ENCODE measurements at regions not wholly inside any gene's neighbourhood (a gene's known extent, or its start where the extent isn't known, plus 50 kb on each side); places are given as distances from the start of the nearest gene placed in this dataset.

DNA sequence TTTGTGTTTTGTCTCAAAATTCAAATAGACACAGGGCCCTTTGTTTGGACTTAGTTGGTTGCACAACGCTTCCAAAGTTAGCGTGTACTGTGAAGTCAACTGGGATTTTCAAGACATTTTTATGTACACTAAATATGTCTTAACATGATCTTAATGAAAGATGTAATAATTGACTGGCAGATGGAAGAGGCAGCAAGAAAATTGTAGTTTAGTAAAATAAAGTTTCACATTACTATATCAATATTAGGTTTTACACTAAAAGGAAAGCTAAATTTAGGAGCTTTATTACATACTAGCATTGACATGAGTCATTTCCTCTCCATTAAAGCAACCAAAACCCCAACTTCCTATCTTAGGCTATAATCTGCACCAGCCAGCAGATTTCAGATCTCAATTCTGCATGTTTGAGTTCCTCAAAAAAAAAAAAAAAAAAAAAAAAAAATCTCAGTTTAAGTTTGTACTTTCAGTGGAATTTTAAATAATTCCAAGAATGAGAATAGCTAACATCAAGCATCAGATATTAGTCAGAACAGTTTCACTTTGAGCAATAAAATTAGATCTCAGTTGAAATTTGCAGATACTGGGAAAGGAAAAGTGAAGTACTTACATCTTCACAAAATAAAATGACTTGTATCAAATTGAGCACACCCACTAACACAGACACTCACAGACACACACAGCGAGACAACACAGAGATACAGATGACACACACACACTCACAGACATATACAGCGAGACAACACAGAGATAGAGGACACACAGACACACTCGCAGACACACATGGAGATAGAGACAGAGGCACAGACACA, 346.6 kb upstream of the KLF6 start:
- H2AFZ ChIP-seq (ENCODE audit: low read length): no peak overlapping the region
- whole genome bisulfite sequencing (ENCODE audit: extremely low coverage, insufficient read length, low lambda C conversion rate): no CpG with 5 or more reads among the region's 5 CpGs

More for the DNA sequence above, 346.6 kb upstream of the KLF6 start:
- Histone ChIP-seq H4K8ac (replicated peaks; ENCODE audit: insufficient read length, low read depth, low read length) (no peak overlapping the region), H3K23me2 (ENCODE audit: insufficient read length, low read depth, low read length, poor library complexity, severe bottlenecking) (no peaks in the 10 kb centered on the region), H3K9me3 (ENCODE audit: control insufficient read depth, low read depth, low read length) (no peaks in the 10 kb centered on the region), H3K9ac (ENCODE audit: extremely low read depth, insufficient read length, low read length) (no peak overlapping the region), H3K27me3 (ENCODE audit: insufficient read depth, low read length) (no peaks in the 10 kb centered on the region), H3K18ac (ENCODE audit: insufficient read length, low read depth, low read length) (no peak overlapping the region), H3K14ac (ENCODE audit: insufficient read depth, low read length) (no peak overlapping the region), H3K56ac (ENCODE audit: insufficient read length, low read depth, low read length) (no peak overlapping the region), H3K27ac (ENCODE audit: insufficient read length, low read depth, low read length) (no peak overlapping the region), H2BK20ac (ENCODE audit: low read depth, low read length, poor library complexity, severe bottlenecking) (no peak overlapping the region), H3K23ac (ENCODE audit: insufficient read length, low read depth, low read length) (no peak overlapping the region), H2BK15ac (ENCODE audit: low read depth, low read length) (no peak overlapping the region), H3K4me1 (ENCODE audit: insufficient read depth, low read length) (no peaks in the 10 kb centered on the region), H4K91ac (ENCODE audit: insufficient read length, low read depth, low read length) (no peak overlapping the region), H2BK120ac (ENCODE audit: low read depth, low read length, poor library complexity, severe bottlenecking) (no peak overlapping the region), H3T11ph (ENCODE audit: low read length) (no peak overlapping the region), H2BK12ac (ENCODE audit: insufficient read length, low read depth, low read length) (no peak overlapping the region), H4K20me1 (ENCODE audit: control insufficient read depth, insufficient read depth, insufficient read length) (no peaks in the 10 kb centered on the region), H3K4ac (ENCODE audit: low read depth, low read length) (no peak overlapping the region), H3K4me2 (ENCODE audit: insufficient read depth, insufficient read length, low read length) (no peak overlapping the region), H3K79me1 (ENCODE audit: insufficient read depth, low read depth, low read length, poor library complexity, severe bottlenecking) (no peaks in the 10 kb centered on the region), H4K5ac (ENCODE audit: insufficient read length, low read depth, low read length) (no peak overlapping the region), H2BK5ac (ENCODE audit: insufficient read length, low read length) (no peak overlapping the region), H3K79me2 (ENCODE audit: insufficient read depth, low read length) (no peaks in the 10 kb centered on the region), H2AK5ac (ENCODE audit: insufficient read length, low read length) (no peak overlapping the region)
- Mint-ChIP-seq H3K9me3 (peaks cover 0 to 4% of the 10 kb centered on the region in 2 experiments; a peak in 3 of 5 replicates), H3K27me3 (ENCODE audit: low read depth) (no peaks in the 10 kb centered on the region), H3K4me1 (peaks cover 4 to 20% of the 10 kb centered on the region in 2 experiments), H3K27ac (no peak overlapping the region), H3K36me3 (ENCODE audit: insufficient read depth in 1 of 3, low read depth in 3 of 3) (peaks cover 0 to 3% (median 1%) of the 10 kb centered on the region in 3 experiments; a peak in 2 of 7 replicates), H3K4me3 (no peak overlapping the region)
- no peak for DNase-seq
- TF ChIP-seq, protein P1, sequence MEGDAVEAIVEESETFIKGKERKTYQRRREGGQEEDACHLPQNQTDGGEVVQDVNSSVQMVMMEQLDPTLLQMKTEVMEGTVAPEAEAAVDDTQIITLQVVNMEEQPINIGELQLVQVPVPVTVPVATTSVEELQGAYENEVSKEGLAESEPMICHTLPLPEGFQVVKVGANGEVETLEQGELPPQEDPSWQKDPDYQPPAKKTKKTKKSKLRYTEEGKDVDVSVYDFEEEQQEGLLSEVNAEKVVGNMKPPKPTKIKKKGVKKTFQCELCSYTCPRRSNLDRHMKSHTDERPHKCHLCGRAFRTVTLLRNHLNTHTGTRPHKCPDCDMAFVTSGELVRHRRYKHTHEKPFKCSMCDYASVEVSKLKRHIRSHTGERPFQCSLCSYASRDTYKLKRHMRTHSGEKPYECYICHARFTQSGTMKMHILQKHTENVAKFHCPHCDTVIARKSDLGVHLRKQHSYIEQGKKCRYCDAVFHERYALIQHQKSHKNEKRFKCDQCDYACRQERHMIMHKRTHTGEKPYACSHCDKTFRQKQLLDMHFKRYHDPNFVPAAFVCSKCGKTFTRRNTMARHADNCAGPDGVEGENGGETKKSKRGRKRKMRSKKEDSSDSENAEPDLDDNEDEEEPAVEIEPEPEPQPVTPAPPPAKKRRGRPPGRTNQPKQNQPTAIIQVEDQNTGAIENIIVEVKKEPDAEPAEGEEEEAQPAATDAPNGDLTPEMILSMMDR (conservative IDR thresholded peaks at IDR 0.05): no peak
